H9 (cell line): ENCODE measurements at regions not wholly inside any gene's neighbourhood (a gene's known extent, or its start where the extent isn't known, plus 50 kb on each side); places are given as distances from the start of the nearest gene placed in this dataset.

Source experiments
- DNase-seq: peaks from one replicate; pipeline ENCODE4 v3.0.0-alpha.2; 2017
- H2AFZ ChIP-seq: one replicate; pipeline ENCODE4 v1.6.1; 2013; ENCODE audit warnings: mild to moderate bottlenecking, low read length, control low read depth, moderate library complexity
- H2AK5ac ChIP-seq: 2 replicates; pipeline ENCODE4 v1.6.1; 2013; ENCODE audit warnings: low read length, control low read depth, mixed read lengths; ENCODE audit not compliant: insufficient read length
- H2BK120ac ChIP-seq: one replicate; pipeline ENCODE4 v1.6.1; 2013; ENCODE audit warnings: low read depth, mild to moderate bottlenecking, low read length, control low read depth, inconsistent platforms; ENCODE audit not compliant: poor library complexity, severe bottlenecking
- H2BK12ac ChIP-seq: 2 replicates; pipeline ENCODE4 v1.6.1; 2013; ENCODE audit warnings: low read length, control low read depth, mixed read lengths, low read depth; ENCODE audit not compliant: insufficient read length
- H2BK15ac ChIP-seq: 2 replicates; pipeline ENCODE4 v1.6.1; 2013; ENCODE audit warnings: low read depth, low read length, control low read depth
- H2BK20ac ChIP-seq: one replicate; pipeline ENCODE4 v1.6.1; 2013; ENCODE audit warnings: low read depth, mild to moderate bottlenecking, low read length, control low read depth, inconsistent platforms; ENCODE audit not compliant: poor library complexity, severe bottlenecking
- H2BK5ac ChIP-seq: 2 replicates; pipeline ENCODE4 v1.6.1; 2013; ENCODE audit warnings: low read length, control low read depth, mixed read lengths; ENCODE audit not compliant: insufficient read length
- H3K14ac ChIP-seq: 2 replicates; pipeline ENCODE4 v1.6.1; 2013; ENCODE audit warnings: low read length, control low read depth; ENCODE audit not compliant: insufficient read depth
- H3K18ac ChIP-seq: 2 replicates; pipeline ENCODE4 v1.6.1; 2013; ENCODE audit warnings: low read depth, mild to moderate bottlenecking, mixed read lengths, low read length, control low read depth; ENCODE audit not compliant: insufficient read length
- H3K23ac ChIP-seq: 2 replicates; pipeline ENCODE4 v1.6.1; 2013; ENCODE audit warnings: low read length, control low read depth, mixed read lengths, low read depth; ENCODE audit not compliant: insufficient read length
- H3K23me2 ChIP-seq: 2 replicates; pipeline ENCODE4 v1.6.1; 2013; ENCODE audit warnings: low read depth, mild to moderate bottlenecking, mixed read lengths, low read length, control low read depth; ENCODE audit not compliant: insufficient read length, poor library complexity, severe bottlenecking
- H3K27ac ChIP-seq: 2 replicates; pipeline ENCODE4 v1.5.1; 2013; ENCODE audit warnings: low read length, control low read depth, mixed read lengths, low read depth; ENCODE audit not compliant: insufficient read length
- H3K27me3 ChIP-seq: 2 replicates; pipeline ENCODE4 v1.6.1; 2013; ENCODE audit warnings: low read length, control low read depth, inconsistent platforms; ENCODE audit not compliant: insufficient read depth
- H3K4ac ChIP-seq: 2 replicates; pipeline ENCODE4 v1.6.1; 2013; ENCODE audit warnings: low read depth, mild to moderate bottlenecking, control low read depth, inconsistent platforms, low read length, moderate library complexity
- H3K4me1 ChIP-seq: 2 replicates; pipeline ENCODE4 v1.6.1; 2013; ENCODE audit warnings: low read length, control low read depth, inconsistent platforms; ENCODE audit not compliant: insufficient read depth
- H3K4me2 ChIP-seq: 2 replicates; pipeline ENCODE4 v1.6.1; 2013; ENCODE audit warnings: low read length, control low read depth, mixed read lengths; ENCODE audit not compliant: insufficient read length, insufficient read depth
- H3K56ac ChIP-seq: 2 replicates; pipeline ENCODE4 v1.6.1; 2013; ENCODE audit warnings: low read depth, mild to moderate bottlenecking, mixed read lengths, low read length, control low read depth; ENCODE audit not compliant: insufficient read length
- H3K79me1 ChIP-seq: 2 replicates; pipeline ENCODE4 v1.6.1; 2013; ENCODE audit warnings: low read depth, mild to moderate bottlenecking, moderate library complexity, low read length, control low read depth, inconsistent platforms; ENCODE audit not compliant: insufficient read depth, poor library complexity, severe bottlenecking
- H3K79me2 ChIP-seq: 2 replicates; pipeline ENCODE4 v1.6.1; 2013; ENCODE audit warnings: low read length, control low read depth, inconsistent platforms; ENCODE audit not compliant: insufficient read depth
- H3K9ac ChIP-seq: 2 replicates; pipeline ENCODE4 v1.6.1; 2013; ENCODE audit warnings: low read length, control low read depth, mixed read lengths; ENCODE audit not compliant: insufficient read length; ENCODE audit errors: extremely low read depth
- H3K9me3 ChIP-seq: one replicate; pipeline ENCODE4 v1.6.1; 2013; ENCODE audit warnings: low read depth, low read length, inconsistent platforms; ENCODE audit not compliant: control insufficient read depth
- H3T11ph ChIP-seq: one replicate; pipeline ENCODE4 v1.6.1; 2013; ENCODE audit warnings: mild to moderate bottlenecking, low read length, control low read depth, inconsistent platforms
- H4K20me1 ChIP-seq: one replicate; pipeline ENCODE4 v1.6.1; 2013; ENCODE audit not compliant: control insufficient read depth, insufficient read length, insufficient read depth
- H4K5ac ChIP-seq: 2 replicates; pipeline ENCODE4 v1.6.1; 2013; ENCODE audit warnings: low read depth, mild to moderate bottlenecking, mixed read lengths, low read length, control low read depth; ENCODE audit not compliant: insufficient read length
- H4K8ac ChIP-seq: replicated peaks from 2 replicates; pipeline ENCODE4 v1.6.1; 2013; ENCODE audit warnings: low read length, control low read depth, mixed read lengths, low read depth; ENCODE audit not compliant: insufficient read length
- H4K91ac ChIP-seq: 2 replicates; pipeline ENCODE4 v1.6.1; 2013; ENCODE audit warnings: low read depth, mild to moderate bottlenecking, moderate library complexity, mixed read lengths, low read length, control low read depth; ENCODE audit not compliant: insufficient read length
- H3K27ac Mint-ChIP-seq, 3 experiments: 2 replicates in 2 of 3; 3 replicates in 1 of 3; pipeline ENCODE4 v1.8.0; 2020 to 2021; ENCODE audit warnings: mixed read lengths in 3 of 3, mild to moderate bottlenecking in 1 of 3, moderate library complexity in 1 of 3
- H3K27me3 Mint-ChIP-seq: 2 replicates; pipeline ENCODE4 v1.8.0; 2021; ENCODE audit warnings: low read depth, mild to moderate bottlenecking, moderate library complexity, mixed read lengths
- H3K36me3 Mint-ChIP-seq, 3 experiments: 2 replicates in 2 of 3; 3 replicates in 1 of 3; pipeline ENCODE4 v1.8.0; 2020 to 2021; ENCODE audit warnings: low read depth in 3 of 3, mixed read lengths in 3 of 3; ENCODE audit not compliant: insufficient read depth in 1 of 3
- H3K4me1 Mint-ChIP-seq, 2 experiments: 2 replicates each; pipeline ENCODE4 v1.8.0; 2020; ENCODE audit warnings: mixed read lengths in 2 of 2
- H3K4me3 Mint-ChIP-seq, 2 experiments: 2 replicates in 1 of 2; 3 replicates in 1 of 2; pipeline ENCODE4 v1.8.0; 2020 to 2021; ENCODE audit warnings: mild to moderate bottlenecking in 2 of 2, mixed read lengths in 2 of 2, moderate library complexity in 1 of 2
- H3K9me3 Mint-ChIP-seq, 2 experiments: 2 replicates in 1 of 2; 3 replicates in 1 of 2; pipeline ENCODE4 v1.8.0; 2020; ENCODE audit warnings: mild to moderate bottlenecking in 2 of 2, mixed read lengths in 2 of 2, moderate library complexity in 1 of 2
- CTCF ChIP-seq: fragments of 200-600 bp; sonication (generic); conservative IDR thresholded peaks from 3 replicates; pipeline ENCODE4 v1.8.0; 2021; ENCODE audit warnings: antibody characterized with exemption, mild to moderate bottlenecking
- WGBS: extraction: QIAGEN DNeasy Blood & Tissue Kit; methylation state at CpG from one replicate; pipeline ENCODE4 v1.1.7; 2013; ENCODE audit warnings: missing lambda C conversion rate, low lambda C conversion rate, mixed read lengths; ENCODE audit not compliant: insufficient read length; ENCODE audit errors: extremely low coverage; 5-methylcytosine and 5-hydroxymethylcytosine counted together

- Mint-ChIP-seq H3K4me3 (no peak overlapping the region), H3K4me1 (no peaks in the 10 kb centered on the region), H3K27ac (no peak overlapping the region), H3K27me3 (peaks cover 8% of the 10 kb centered on the region), H3K36me3 (no peaks in the 10 kb centered on the region; a peak in 1 of 7 replicates), H3K9me3 (peaks cover 0 to 4% of the 10 kb centered on the region in 2 experiments; a peak in 2 of 5 replicates)
- Histone ChIP-seq H3K23ac (no peak overlapping the region), H4K5ac (no peak overlapping the region), H2AK5ac (no peak overlapping the region), H4K20me1 (no peaks in the 10 kb centered on the region), H3K14ac (no peak overlapping the region; the same call in 1 of the 2 replicates), H2BK15ac (no peak overlapping the region), H3K9me3 (no peaks in the 10 kb centered on the region), H2BK12ac (no peak overlapping the region), H3T11ph (no peak overlapping the region), H3K18ac (no peak overlapping the region), H3K4me1 (no peaks in the 10 kb centered on the region), H2AFZ (no peak overlapping the region), H3K23me2 (no peaks in the 10 kb centered on the region), H2BK120ac (no peak overlapping the region), H3K56ac (no peak overlapping the region), H2BK20ac (no peak overlapping the region), H4K8ac (no peak overlapping the region), H3K9ac (no peak overlapping the region), H3K79me1 (no peaks in the 10 kb centered on the region), H3K4ac (no peak overlapping the region), H3K27me3 (no peaks in the 10 kb centered on the region), H2BK5ac (no peak overlapping the region), H3K4me2 (no peak overlapping the region), H3K27ac (no peak overlapping the region), H3K79me2 (no peaks in the 10 kb centered on the region), H4K91ac (no peak overlapping the region)
- DNase-seq, result no peak
- no peak for TF ChIP-seq CTCF
- no CpG with 5 or more reads among the region's 43 CpGs for WGBS
Measured at GRCh38 chr14:101065696-101066694, 162.5 kb upstream of the RTL1 start.
